Erythroblast (primary cell): ENCODE measurements at regions not wholly inside any gene's neighbourhood (a gene's known extent, or its start where the extent isn't known, plus 50 kb on each side); places are given as distances from the start of the nearest gene placed in this dataset.

Experiments used
- GATA1 ChIP-seq: IDR thresholded peaks from 2 replicates; pipeline ENCODE4 v1.6.1; 2011; ENCODE audit warnings: low read depth, mild to moderate bottlenecking, control low read depth, low read length, moderate library complexity
- POLR2A ChIP-seq: IDR thresholded peaks from 2 replicates; pipeline ENCODE4 v1.6.1; 2011; ENCODE audit warnings: mild to moderate bottlenecking, low read length

GRCh38 chr1:185446131-185446530 lies 129.1 kb upstream of the IVNS1ABP start:
- no peak for TF ChIP-seq POLR2A
- TF ChIP-seq GATA1, result no peak
